ENCODE measurements at regions not wholly inside any gene's neighbourhood (a gene's known extent, or its start where the extent isn't known, plus 50 kb on each side); places are given as distances from the start of the nearest gene placed in this dataset.

DNA sequence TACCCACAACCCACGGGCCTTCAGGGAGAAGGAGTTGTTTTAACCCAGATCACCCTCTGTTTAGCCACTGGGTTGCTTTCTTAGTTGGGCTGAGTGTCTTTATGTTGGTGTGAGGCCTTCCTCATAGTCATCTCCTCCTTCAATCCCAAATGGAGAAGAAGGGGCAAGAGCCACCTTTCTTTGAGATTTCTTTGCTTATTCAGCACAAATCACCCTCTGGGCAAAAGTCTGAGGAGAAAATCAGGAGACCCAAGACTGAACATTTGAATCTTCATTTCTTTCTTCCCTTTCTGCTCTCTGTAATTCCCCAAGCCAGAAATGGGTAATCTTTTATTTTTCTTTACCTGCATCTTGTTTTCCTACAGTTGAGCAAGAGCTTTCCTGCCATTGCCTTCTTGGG, 329.0 kb downstream of the TLE4 start:
- Histone ChIP-seq H3K36me3 (ENCODE audit: control insufficient read depth in 1 of 2, insufficient read depth in 2 of 2, low read length in 2 of 2) (no peaks in the 10 kb centered on the region), H3K4me1 (ENCODE audit: control insufficient read depth in 1 of 2, insufficient read depth in 2 of 2, low read length in 2 of 2) (no peaks in the 10 kb centered on the region), H3K27me3 (ENCODE audit: control insufficient read depth in 1 of 2, insufficient read depth in 2 of 2, low read length in 2 of 2) (no peaks in the 10 kb centered on the region), H3K4me3 (ENCODE audit: low read depth in 1 of 2, low read length in 2 of 2) (no peak overlapping the region), H3K9ac (ENCODE audit: low read depth in 1 of 2, low read length in 2 of 2) (no peak overlapping the region), H3K9me3 (ENCODE audit: control insufficient read depth in 1 of 2, low read length in 2 of 2) (no peaks in the 10 kb centered on the region), H3K27ac (ENCODE audit: low read depth, low read length) (no peak overlapping the region)

DNA sequence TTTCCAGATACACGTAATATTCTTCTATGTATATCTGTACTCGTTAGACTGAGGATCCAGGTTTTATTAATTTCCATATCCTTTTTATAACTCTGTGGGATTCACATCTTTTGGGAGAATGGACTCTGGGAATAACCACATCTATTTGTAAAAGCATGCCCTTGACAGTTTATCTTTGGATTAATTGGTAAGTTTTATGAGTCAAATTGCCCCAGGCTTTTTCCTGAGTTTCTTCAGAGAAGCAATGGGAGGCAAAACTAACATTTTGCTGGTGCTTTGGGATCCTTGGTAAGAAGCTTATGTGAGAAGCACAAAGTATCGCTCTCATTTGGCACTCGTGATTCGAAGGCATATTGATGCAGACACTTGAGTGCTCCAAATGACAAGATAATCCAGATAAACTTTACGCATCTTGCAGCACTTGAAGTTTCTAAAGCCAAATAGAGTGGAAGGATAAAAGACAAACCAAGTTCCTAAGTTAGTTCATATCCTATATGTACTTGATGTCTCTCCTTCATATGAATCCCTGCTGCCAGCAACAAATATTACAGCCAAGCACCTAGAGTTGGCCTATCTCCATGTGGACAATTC, 324.7 kb downstream of the TLE4 start:
- Histone ChIP-seq H3K36me3 (ENCODE audit: control insufficient read depth in 1 of 2, insufficient read depth in 2 of 2, low read length in 2 of 2) (no peaks in the 10 kb centered on the region), H3K4me1 (ENCODE audit: control insufficient read depth in 1 of 2, insufficient read depth in 2 of 2, low read length in 2 of 2) (no peaks in the 10 kb centered on the region), H3K27me3 (ENCODE audit: control insufficient read depth in 1 of 2, insufficient read depth in 2 of 2, low read length in 2 of 2) (no peaks in the 10 kb centered on the region), H3K4me3 (ENCODE audit: low read depth in 1 of 2, low read length in 2 of 2) (no peak overlapping the region), H3K9ac (ENCODE audit: low read depth in 1 of 2, low read length in 2 of 2) (no peak overlapping the region), H3K9me3 (ENCODE audit: control insufficient read depth in 1 of 2, low read length in 2 of 2) (no peaks in the 10 kb centered on the region), H3K27ac (ENCODE audit: low read depth, low read length) (no peak overlapping the region)

DNA sequence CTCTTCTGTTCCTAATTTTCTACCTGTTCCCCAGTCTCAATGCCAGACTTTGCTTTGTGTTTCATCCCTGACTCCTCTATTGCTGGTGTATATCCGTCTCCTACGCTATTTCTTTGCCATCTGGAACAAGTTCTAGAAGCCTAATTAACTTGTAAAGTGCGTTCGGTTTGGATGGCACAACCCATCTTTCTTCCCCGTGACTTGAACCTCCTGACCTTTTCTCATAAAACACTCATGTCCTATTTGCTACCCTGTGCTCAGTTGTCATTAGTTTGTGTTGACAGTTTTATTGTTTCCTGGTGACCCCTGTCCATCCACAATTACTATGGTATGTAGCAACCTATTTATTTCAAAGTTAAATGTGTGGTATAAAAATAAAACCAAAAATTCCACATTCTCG, 323.5 kb downstream of the TLE4 start:
- Histone ChIP-seq H3K4me1 (ENCODE audit: control insufficient read depth in 1 of 2, insufficient read depth in 2 of 2, low read length in 2 of 2) (no peaks in the 10 kb centered on the region), H3K27me3 (ENCODE audit: control insufficient read depth in 1 of 2, insufficient read depth in 2 of 2, low read length in 2 of 2) (no peaks in the 10 kb centered on the region), H3K4me3 (ENCODE audit: low read depth in 1 of 2, low read length in 2 of 2) (no peak overlapping the region), H3K27ac (ENCODE audit: low read depth, low read length) (no peak overlapping the region), H3K36me3 (ENCODE audit: control insufficient read depth in 1 of 2, insufficient read depth in 2 of 2, low read length in 2 of 2) (no peaks in the 10 kb centered on the region), H3K9me3 (ENCODE audit: control insufficient read depth in 1 of 2, low read length in 2 of 2) (no peaks in the 10 kb centered on the region), H3K9ac (ENCODE audit: low read depth in 1 of 2, low read length in 2 of 2) (no peak overlapping the region)

DNA sequence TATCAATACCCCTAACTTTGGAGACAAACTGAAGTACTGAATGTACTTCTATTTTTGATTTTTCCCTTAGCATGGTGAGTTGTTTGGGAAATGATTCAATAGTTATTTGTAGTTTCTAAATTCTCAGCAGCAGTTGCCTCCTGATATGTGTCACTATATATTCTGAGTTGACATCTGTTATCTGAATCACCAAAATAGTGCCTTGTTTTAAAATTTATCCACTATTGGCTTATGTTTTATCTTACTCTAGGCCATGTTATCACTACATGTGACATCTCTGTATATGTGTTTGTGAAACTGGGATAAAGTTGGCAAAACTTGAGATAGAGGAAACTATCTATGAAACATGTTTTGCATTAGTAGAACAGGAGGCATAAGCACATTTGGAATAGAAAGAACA, 317.6 kb downstream of the TLE4 start:
- Histone ChIP-seq H3K27me3 (ENCODE audit: control insufficient read depth in 1 of 2, insufficient read depth in 2 of 2, low read length in 2 of 2) (no peaks in the 10 kb centered on the region), H3K4me1 (ENCODE audit: control insufficient read depth in 1 of 2, insufficient read depth in 2 of 2, low read length in 2 of 2) (no peaks in the 10 kb centered on the region), H3K4me3 (ENCODE audit: low read depth in 1 of 2, low read length in 2 of 2) (no peak overlapping the region), H3K9me3 (ENCODE audit: control insufficient read depth in 1 of 2, low read length in 2 of 2) (no peaks in the 10 kb centered on the region), H3K36me3 (ENCODE audit: control insufficient read depth in 1 of 2, insufficient read depth in 2 of 2, low read length in 2 of 2) (no peaks in the 10 kb centered on the region), H3K27ac (ENCODE audit: low read depth, low read length) (no peak overlapping the region), H3K9ac (ENCODE audit: low read depth in 1 of 2, low read length in 2 of 2) (no peak overlapping the region)

DNA sequence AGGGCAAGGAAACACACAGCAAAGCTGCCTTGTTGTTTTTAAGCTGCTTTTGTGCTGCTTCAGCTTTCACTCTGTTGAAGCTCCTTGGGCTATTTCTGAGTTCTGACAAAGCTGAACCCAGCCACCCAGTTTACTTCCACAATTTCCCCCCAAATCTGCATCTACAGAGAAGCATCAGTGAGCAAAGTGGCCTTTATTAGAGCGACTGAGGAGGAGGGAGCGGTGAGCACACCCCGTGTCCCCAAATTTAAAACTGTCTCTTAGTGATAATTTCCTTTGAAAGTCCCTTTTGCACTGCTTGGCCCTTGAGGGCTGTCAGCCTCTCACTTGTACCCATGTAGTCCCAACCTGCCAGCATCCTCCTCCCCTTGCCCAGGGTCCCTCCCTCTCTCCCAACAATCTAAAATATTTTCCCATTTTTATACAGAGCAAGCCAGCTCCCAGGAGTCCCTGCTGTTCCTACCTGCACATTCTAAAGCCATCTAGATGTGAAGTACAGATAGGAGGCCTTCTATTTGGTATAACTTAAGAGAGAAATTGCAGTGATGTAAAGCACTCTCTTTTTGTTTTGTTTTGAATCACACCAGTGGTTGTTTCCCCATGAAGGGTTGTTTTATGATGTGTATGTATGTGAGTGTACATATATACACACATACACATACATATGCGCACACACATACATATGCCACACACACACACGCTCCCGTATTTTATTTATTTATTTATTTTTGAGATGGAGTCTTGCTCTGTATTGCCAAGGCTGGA, 313.5 kb downstream of the TLE4 start:
- Histone ChIP-seq H3K9me3 (ENCODE audit: control insufficient read depth in 1 of 2, low read length in 2 of 2) (no peaks in the 10 kb centered on the region), H3K27me3 (ENCODE audit: control insufficient read depth in 1 of 2, insufficient read depth in 2 of 2, low read length in 2 of 2) (no peaks in the 10 kb centered on the region), H3K4me3 (ENCODE audit: low read depth in 1 of 2, low read length in 2 of 2) (no peak overlapping the region), H3K36me3 (ENCODE audit: control insufficient read depth in 1 of 2, insufficient read depth in 2 of 2, low read length in 2 of 2) (no peaks in the 10 kb centered on the region), H3K9ac (ENCODE audit: low read depth in 1 of 2, low read length in 2 of 2) (no peak overlapping the region), H3K4me1 (ENCODE audit: control insufficient read depth in 1 of 2, insufficient read depth in 2 of 2, low read length in 2 of 2) (no peaks in the 10 kb centered on the region), H3K27ac (ENCODE audit: low read depth, low read length) (no peak overlapping the region)

DNA sequence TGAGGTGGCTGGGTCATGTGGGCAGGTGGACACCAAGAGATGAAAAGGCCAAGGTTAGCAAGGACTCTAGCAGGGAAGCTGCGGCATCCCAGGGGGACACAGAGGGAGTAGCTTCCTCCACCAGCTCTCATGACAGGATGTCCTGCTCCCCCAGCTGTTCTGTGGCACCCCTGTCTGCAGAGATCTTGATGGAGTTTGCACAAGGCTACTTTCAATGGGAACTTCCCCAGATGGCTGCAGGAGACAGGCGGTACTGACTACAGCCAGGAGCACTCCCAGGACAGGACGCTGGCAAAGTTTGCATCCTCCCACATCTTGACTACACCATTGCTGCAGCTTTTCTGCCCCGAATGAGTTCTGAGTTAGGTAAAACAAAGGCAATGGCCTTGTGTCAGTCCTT, 312.8 kb downstream of the TLE4 start:
- H3K9ac ChIP-seq (ENCODE audit: low read depth in 1 of 2, low read length in 2 of 2), result no peak overlapping the region
- H3K27ac ChIP-seq (ENCODE audit: low read depth, low read length), result no peak overlapping the region
- no peaks in the 10 kb centered on the region for H3K36me3 ChIP-seq (ENCODE audit: control insufficient read depth in 1 of 2, insufficient read depth in 2 of 2, low read length in 2 of 2)
- H3K27me3 ChIP-seq (ENCODE audit: control insufficient read depth in 1 of 2, insufficient read depth in 2 of 2, low read length in 2 of 2), result no peaks in the 10 kb centered on the region
- no peaks in the 10 kb centered on the region for H3K4me1 ChIP-seq (ENCODE audit: control insufficient read depth in 1 of 2, insufficient read depth in 2 of 2, low read length in 2 of 2)
- no peak overlapping the region for H3K4me3 ChIP-seq (ENCODE audit: low read depth in 1 of 2, low read length in 2 of 2)
- no peaks in the 10 kb centered on the region for H3K9me3 ChIP-seq (ENCODE audit: control insufficient read depth in 1 of 2, low read length in 2 of 2)

DNA sequence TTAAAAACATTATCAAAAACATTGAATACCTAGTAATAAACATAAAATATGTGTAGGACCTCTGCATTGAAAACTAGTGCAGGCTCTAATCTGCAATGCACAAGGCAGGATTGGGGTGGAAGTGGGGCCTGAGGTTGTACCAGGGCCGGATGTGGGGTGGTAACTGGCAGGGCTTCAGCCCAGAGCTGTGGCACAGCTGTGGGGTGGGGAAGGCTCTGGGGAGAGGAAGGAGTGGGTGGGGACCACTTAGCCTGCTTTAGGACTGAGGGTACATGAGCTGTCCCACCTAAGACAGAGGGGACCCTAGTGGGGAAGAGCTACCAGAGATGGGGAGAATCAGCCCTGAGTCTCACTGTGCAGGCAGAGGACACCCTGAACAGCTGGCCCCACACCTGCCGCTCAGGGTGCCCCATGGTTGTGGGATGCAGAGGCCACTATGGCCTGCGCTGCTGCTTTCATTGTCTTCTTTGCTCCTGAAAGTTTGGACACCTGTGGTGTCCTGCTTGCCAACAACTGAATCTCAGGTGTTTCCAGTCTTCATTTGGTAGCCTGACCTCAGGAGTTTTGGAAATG, 311.4 kb downstream of the TLE4 start:
- Histone ChIP-seq H3K27me3 (ENCODE audit: control insufficient read depth in 1 of 2, insufficient read depth in 2 of 2, low read length in 2 of 2) (no peaks in the 10 kb centered on the region), H3K4me3 (ENCODE audit: low read depth in 1 of 2, low read length in 2 of 2) (no peak overlapping the region), H3K9me3 (ENCODE audit: control insufficient read depth in 1 of 2, low read length in 2 of 2) (no peaks in the 10 kb centered on the region), H3K9ac (ENCODE audit: low read depth in 1 of 2, low read length in 2 of 2) (no peak overlapping the region), H3K36me3 (ENCODE audit: control insufficient read depth in 1 of 2, insufficient read depth in 2 of 2, low read length in 2 of 2) (no peaks in the 10 kb centered on the region), H3K27ac (ENCODE audit: low read depth, low read length) (no peak overlapping the region), H3K4me1 (ENCODE audit: control insufficient read depth in 1 of 2, insufficient read depth in 2 of 2, low read length in 2 of 2) (no peaks in the 10 kb centered on the region)

DNA sequence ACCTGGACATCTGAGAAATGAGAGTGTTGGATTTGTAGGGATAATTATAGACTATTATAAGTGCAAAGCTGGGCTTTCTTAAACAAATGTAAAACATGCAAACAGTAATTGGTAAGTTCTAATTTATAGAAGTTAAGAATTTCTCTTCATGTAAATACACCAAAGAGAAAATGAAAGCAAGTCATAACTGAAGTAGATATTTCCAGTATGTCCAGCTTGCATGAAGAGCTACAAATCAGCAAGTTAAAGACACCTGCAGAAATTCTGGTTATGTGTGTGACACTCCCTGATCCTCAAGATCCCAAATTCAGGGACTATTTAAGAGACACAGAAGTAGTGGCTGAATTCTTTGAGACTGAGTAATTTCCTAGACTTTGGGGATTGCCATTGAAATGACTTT, 308.9 kb downstream of the TLE4 start:
- Histone ChIP-seq H3K36me3 (ENCODE audit: control insufficient read depth in 1 of 2, insufficient read depth in 2 of 2, low read length in 2 of 2) (no peaks in the 10 kb centered on the region), H3K9me3 (ENCODE audit: control insufficient read depth in 1 of 2, low read length in 2 of 2) (no peaks in the 10 kb centered on the region), H3K27ac (ENCODE audit: low read depth, low read length) (no peak overlapping the region), H3K27me3 (ENCODE audit: control insufficient read depth in 1 of 2, insufficient read depth in 2 of 2, low read length in 2 of 2) (no peaks in the 10 kb centered on the region), H3K4me3 (ENCODE audit: low read depth in 1 of 2, low read length in 2 of 2) (no peak overlapping the region), H3K9ac (ENCODE audit: low read depth in 1 of 2, low read length in 2 of 2) (no peak overlapping the region), H3K4me1 (ENCODE audit: control insufficient read depth in 1 of 2, insufficient read depth in 2 of 2, low read length in 2 of 2) (no peaks in the 10 kb centered on the region)

DNA sequence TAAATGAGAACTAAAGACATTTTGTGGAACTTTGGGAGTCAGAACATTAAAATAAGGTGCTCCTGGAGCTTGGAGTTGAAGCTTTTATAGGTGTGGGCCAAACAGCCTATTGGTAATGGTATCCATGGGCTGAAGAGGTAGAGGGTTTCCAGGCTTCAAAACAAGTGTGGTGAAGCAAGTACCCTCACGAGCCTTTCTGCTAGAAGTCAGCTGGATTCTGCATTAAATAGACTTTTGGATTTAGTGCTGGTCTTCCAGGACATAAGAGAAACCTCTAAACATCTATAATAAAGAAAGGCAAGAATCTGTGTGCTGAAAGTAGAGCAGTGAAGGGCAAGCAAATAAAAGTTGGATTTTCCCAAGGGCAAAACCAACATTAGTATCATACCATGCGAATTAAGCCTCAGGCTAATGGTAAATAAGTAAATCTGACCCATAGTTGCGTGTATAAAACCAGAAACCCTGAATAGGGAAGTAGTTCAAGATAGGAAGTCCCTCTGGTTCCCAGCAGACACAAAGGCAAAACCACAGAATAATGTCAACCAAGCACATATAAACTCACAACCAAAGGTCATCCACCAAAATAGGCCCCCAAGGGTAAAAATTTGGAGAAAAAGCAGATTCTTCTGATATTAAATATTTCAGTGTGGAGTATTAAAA, 306.3 kb downstream of the TLE4 start:
- Histone ChIP-seq H3K4me3 (ENCODE audit: low read depth in 1 of 2, low read length in 2 of 2) (no peak overlapping the region), H3K27me3 (ENCODE audit: control insufficient read depth in 1 of 2, insufficient read depth in 2 of 2, low read length in 2 of 2) (no peaks in the 10 kb centered on the region), H3K9me3 (ENCODE audit: control insufficient read depth in 1 of 2, low read length in 2 of 2) (no peaks in the 10 kb centered on the region), H3K36me3 (ENCODE audit: control insufficient read depth in 1 of 2, insufficient read depth in 2 of 2, low read length in 2 of 2) (no peaks in the 10 kb centered on the region), H3K4me1 (ENCODE audit: control insufficient read depth in 1 of 2, insufficient read depth in 2 of 2, low read length in 2 of 2) (no peaks in the 10 kb centered on the region), H3K27ac (ENCODE audit: low read depth, low read length) (no peak overlapping the region), H3K9ac (ENCODE audit: low read depth in 1 of 2, low read length in 2 of 2) (no peak overlapping the region)

DNA sequence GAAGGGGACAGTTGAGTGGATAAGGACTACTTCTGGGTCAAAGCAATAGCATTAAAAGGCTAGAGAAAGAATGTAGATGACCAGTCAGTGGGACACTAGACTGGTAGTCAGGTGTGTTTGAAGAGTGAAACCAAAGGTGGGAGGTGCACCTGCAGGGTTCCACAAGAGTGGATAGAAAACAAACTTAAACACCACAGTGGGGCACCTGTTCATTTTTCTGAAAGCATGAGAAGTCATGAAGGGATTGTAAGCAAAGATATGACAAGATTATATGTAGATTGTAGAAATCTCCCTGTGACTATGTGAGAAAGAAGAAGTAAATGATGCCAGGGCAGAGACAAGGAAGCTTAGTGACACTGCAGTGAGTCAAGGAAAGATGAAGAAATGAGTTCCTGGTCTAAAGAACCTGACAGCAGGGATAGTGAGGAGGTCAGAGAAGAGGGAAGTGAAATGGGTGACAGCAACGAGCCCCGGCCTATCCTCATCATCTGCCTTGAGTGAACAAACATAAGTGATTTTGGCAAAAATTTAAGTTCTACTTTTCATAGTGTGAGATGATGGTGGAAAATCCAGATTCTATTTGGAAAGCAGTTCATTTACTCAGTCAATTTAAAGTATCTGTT, 296.9 kb downstream of the TLE4 start:
- no peak overlapping the region for H3K9ac ChIP-seq (ENCODE audit: low read depth in 1 of 2, low read length in 2 of 2)
- no peak overlapping the region for H3K4me3 ChIP-seq (ENCODE audit: low read depth in 1 of 2, low read length in 2 of 2)
- H3K27me3 ChIP-seq (ENCODE audit: control insufficient read depth in 1 of 2, insufficient read depth in 2 of 2, low read length in 2 of 2), result no peaks in the 10 kb centered on the region
- H3K27ac ChIP-seq (ENCODE audit: low read depth, low read length), result no peak overlapping the region
- H3K9me3 ChIP-seq (ENCODE audit: control insufficient read depth in 1 of 2, low read length in 2 of 2), result no peaks in the 10 kb centered on the region
- no peaks in the 10 kb centered on the region for H3K36me3 ChIP-seq (ENCODE audit: control insufficient read depth in 1 of 2, insufficient read depth in 2 of 2, low read length in 2 of 2)
- no peaks in the 10 kb centered on the region for H3K4me1 ChIP-seq (ENCODE audit: control insufficient read depth in 1 of 2, insufficient read depth in 2 of 2, low read length in 2 of 2)
